DOHH2 (cell line): ENCODE measurements at regions not wholly inside any gene's neighbourhood (a gene's known extent, or its start where the extent isn't known, plus 50 kb on each side); places are given as distances from the start of the nearest gene placed in this dataset.

Experiments
- H3F3A ChIP-seq: fragments of 200-600 bp; sonication (generic), shearing (Covaris generic); 2 replicates; pipeline ENCODE4 v1.6.0; 2016; ENCODE audit warnings: antibody characterized with exemption, mild to moderate bottlenecking; ENCODE audit not compliant: control insufficient read depth, insufficient read depth
- H3K27ac ChIP-seq: fragments of 200-600 bp; sonication (generic); 2 replicates; pipeline ENCODE4 v1.5.1; 2014; ENCODE audit warnings: low read depth, mild to moderate bottlenecking, low read length, moderate library complexity
- H3K27me3 ChIP-seq: fragments of 200-600 bp; sonication (generic); 2 replicates; pipeline ENCODE4 v1.6.1; 2014; ENCODE audit warnings: mild to moderate bottlenecking, low read length, mixed read lengths; ENCODE audit not compliant: control insufficient read depth
- H3K36me3 ChIP-seq: fragments of 200-600 bp; sonication (generic); 2 replicates; pipeline ENCODE4 v1.6.1; 2014; ENCODE audit warnings: mild to moderate bottlenecking, low read length, moderate library complexity, mixed read lengths; ENCODE audit not compliant: control insufficient read depth
- H3K4me1 ChIP-seq: fragments of 200-600 bp; sonication (generic); 2 replicates; pipeline ENCODE4 v1.6.1; 2014; ENCODE audit warnings: mild to moderate bottlenecking, low read length, mixed read lengths; ENCODE audit not compliant: control insufficient read depth
- H3K4me2 ChIP-seq: fragments of 200-600 bp; sonication (generic); 2 replicates; pipeline ENCODE4 v1.6.0; 2014; ENCODE audit warnings: mild to moderate bottlenecking, low read length, moderate library complexity
- H3K4me3 ChIP-seq: fragments of 200-600 bp; sonication (generic); 2 replicates; pipeline ENCODE4 v1.5.1; 2014; ENCODE audit warnings: mild to moderate bottlenecking, low read length, mixed read lengths
- H3K79me2 ChIP-seq: fragments of 200-600 bp; sonication (generic); 2 replicates; pipeline ENCODE4 v1.6.1; 2014; ENCODE audit warnings: mild to moderate bottlenecking, low read length, mixed read lengths; ENCODE audit not compliant: control insufficient read depth
- H3K9me2 ChIP-seq: fragments of 200-600 bp; sonication (generic); replicated peaks from 2 replicates; pipeline ENCODE4 v1.6.1; 2014; ENCODE audit warnings: mild to moderate bottlenecking, low read length, mixed read lengths; ENCODE audit not compliant: control insufficient read depth
- H3K9me3 ChIP-seq: fragments of 200-600 bp; sonication (generic); 2 replicates; pipeline ENCODE4 v1.6.1; 2014; ENCODE audit warnings: antibody characterized with exemption, low read length, mixed read lengths; ENCODE audit not compliant: control insufficient read depth, insufficient read depth
- H4K20me1 ChIP-seq: fragments of 200-600 bp; sonication (generic); 2 replicates; pipeline ENCODE4 v1.6.0; 2014; ENCODE audit warnings: low read depth, mild to moderate bottlenecking, antibody characterized with exemption, low read length, moderate library complexity; ENCODE audit not compliant: control insufficient read depth, insufficient read depth
- EZH2phosphoT487 ChIP-seq: fragments of 200-600 bp; sonication (generic); IDR thresholded peaks from 2 replicates; pipeline ENCODE4 v1.6.1; 2017; ENCODE audit warnings: borderline replicate concordance, mild to moderate bottlenecking, antibody characterized with exemption, low read length, moderate library complexity, mixed read lengths
- TF ChIP-seq, protein P1 (sequence below): fragments of 200-600 bp; sonication (generic); IDR thresholded peaks from one replicate; pipeline ENCODE4 v1.5.1; 2014; ENCODE audit warnings: antibody characterized with exemption, mild to moderate bottlenecking, low read depth, low read length; ENCODE audit not compliant: poor library complexity, severe bottlenecking

- no peaks in the 10 kb centered on the region for H3K79me2 ChIP-seq
- H3K27ac ChIP-seq, result no peak overlapping the region
- no peaks in the 10 kb centered on the region for H3F3A ChIP-seq
- no peaks in the 10 kb centered on the region for H4K20me1 ChIP-seq
- H3K4me2 ChIP-seq, result no peak overlapping the region
- TF ChIP-seq, protein P1, sequence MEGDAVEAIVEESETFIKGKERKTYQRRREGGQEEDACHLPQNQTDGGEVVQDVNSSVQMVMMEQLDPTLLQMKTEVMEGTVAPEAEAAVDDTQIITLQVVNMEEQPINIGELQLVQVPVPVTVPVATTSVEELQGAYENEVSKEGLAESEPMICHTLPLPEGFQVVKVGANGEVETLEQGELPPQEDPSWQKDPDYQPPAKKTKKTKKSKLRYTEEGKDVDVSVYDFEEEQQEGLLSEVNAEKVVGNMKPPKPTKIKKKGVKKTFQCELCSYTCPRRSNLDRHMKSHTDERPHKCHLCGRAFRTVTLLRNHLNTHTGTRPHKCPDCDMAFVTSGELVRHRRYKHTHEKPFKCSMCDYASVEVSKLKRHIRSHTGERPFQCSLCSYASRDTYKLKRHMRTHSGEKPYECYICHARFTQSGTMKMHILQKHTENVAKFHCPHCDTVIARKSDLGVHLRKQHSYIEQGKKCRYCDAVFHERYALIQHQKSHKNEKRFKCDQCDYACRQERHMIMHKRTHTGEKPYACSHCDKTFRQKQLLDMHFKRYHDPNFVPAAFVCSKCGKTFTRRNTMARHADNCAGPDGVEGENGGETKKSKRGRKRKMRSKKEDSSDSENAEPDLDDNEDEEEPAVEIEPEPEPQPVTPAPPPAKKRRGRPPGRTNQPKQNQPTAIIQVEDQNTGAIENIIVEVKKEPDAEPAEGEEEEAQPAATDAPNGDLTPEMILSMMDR, result no peak
- TF ChIP-seq EZH2phosphoT487, result no peak
- no peaks in the 10 kb centered on the region for H3K9me3 ChIP-seq
- no peaks in the 10 kb centered on the region for H3K4me1 ChIP-seq
- no peaks in the 10 kb centered on the region for H3K9me2 ChIP-seq
- H3K36me3 ChIP-seq, result no peaks in the 10 kb centered on the region
- no peak overlapping the region for H3K4me3 ChIP-seq
- H3K27me3 ChIP-seq, result peaks cover 7% of the 10 kb centered on the region; the same call in 1 of the 2 replicates
Observed at GRCh38 chr6:47093169-47093568, 51.0 kb upstream of the ADGRF1 start.

DNA sequence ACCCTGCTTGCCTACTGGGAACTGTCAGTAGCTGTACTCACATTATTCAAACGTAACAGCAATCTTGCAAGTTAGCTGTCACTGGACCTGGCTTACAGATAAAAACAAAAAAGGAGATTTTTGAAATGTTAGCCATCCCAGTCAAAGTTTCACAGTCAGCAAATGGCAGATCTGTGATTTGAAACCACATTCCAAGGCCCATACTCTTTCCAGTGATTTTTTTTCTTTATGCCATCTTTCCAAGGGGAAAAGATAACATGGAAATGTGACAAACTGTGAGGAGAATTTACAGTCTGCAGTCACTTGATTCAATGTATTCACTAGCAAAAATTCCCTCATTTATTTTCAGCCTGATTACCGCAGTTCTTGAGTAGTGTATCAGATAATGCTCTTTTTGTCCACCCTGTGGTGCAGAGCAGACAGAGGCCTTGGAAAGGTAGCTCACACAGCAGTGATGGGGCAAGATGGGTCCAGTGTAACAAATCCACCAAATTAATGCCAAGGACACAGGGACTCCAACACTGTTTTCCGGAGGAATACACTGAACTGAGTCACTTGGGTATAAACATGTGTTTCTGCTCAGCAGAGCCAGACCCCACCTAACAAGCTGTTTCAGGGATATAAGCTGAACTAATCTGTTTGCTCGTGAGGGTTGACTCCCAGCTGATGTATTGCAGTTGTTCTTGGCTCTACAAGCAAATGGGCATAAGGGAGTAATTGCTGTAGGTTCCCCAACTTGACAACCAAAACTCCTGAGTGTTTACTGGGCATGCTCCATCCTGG lies 49.9 kb upstream of the ADGRF1 start:
- Histone ChIP-seq H3K27ac (no peak overlapping the region), H3K27me3 (peaks cover 7% of the 10 kb centered on the region; the same call in 1 of the 2 replicates), H3K4me3 (no peak overlapping the region), H4K20me1 (no peaks in the 10 kb centered on the region), H3K9me2 (no peaks in the 10 kb centered on the region), H3K79me2 (no peaks in the 10 kb centered on the region), H3K4me1 (no peaks in the 10 kb centered on the region), H3F3A (no peaks in the 10 kb centered on the region), H3K9me3 (no peaks in the 10 kb centered on the region), H3K36me3 (no peaks in the 10 kb centered on the region), H3K4me2 (no peak overlapping the region)
- TF ChIP-seq, protein P1, result no peak
- no peak for TF ChIP-seq EZH2phosphoT487
